Memory B cell (primary cell): ENCODE measurements at regions not wholly inside any gene's neighbourhood (a gene's known extent, or its start where the extent isn't known, plus 50 kb on each side); places are given as distances from the start of the nearest gene placed in this dataset.

Experiments
- ATAC-seq: fragments of 150-1000 bp; cut with Tn5 transposase; 2 replicates; pipeline ENCODE4 v1.10.0; 2021; ENCODE audit warnings: low read depth, mild to moderate bottlenecking, moderate library complexity
- DNase-seq, 2 donors: peaks; one replicate each; pipeline ENCODE4 v3.0.0; 2022; ENCODE audit warnings: low spot score in 2 of 2
- H3K27ac Mint-ChIP-seq: one replicate; pipeline ENCODE4 v1.8.0; 2022; ENCODE audit warnings: mild to moderate bottlenecking, moderate library complexity, mixed read lengths
- H3K27me3 Mint-ChIP-seq: one replicate; pipeline ENCODE4 v1.8.0; 2022; ENCODE audit warnings: mixed read lengths
- H3K36me3 Mint-ChIP-seq: one replicate; pipeline ENCODE4 v1.8.0; 2022; ENCODE audit warnings: mild to moderate bottlenecking, mixed read lengths
- H3K4me1 Mint-ChIP-seq: one replicate; pipeline ENCODE4 v1.8.0; 2022; ENCODE audit warnings: mixed read lengths
- H3K4me3 Mint-ChIP-seq: one replicate; pipeline ENCODE4 v1.8.0; 2022; ENCODE audit warnings: mild to moderate bottlenecking, moderate library complexity, mixed read lengths
- H3K9me3 Mint-ChIP-seq: one replicate; pipeline ENCODE4 v1.8.0; 2022; ENCODE audit warnings: mixed read lengths

GRCh38 chr4:8756816-8757215 lies 114.8 kb downstream of the HMX1 start:
- peaks cover 3% of the 10 kb centered on the region for H3K27me3 Mint-ChIP-seq
- ATAC-seq (no peak), DNase-seq (no peak)
- no peaks in the 10 kb centered on the region for H3K36me3 Mint-ChIP-seq
- H3K9me3 Mint-ChIP-seq, result peaks cover 6% of the 10 kb centered on the region
- no peak overlapping the region for H3K27ac Mint-ChIP-seq
- no peaks in the 10 kb centered on the region for H3K4me1 Mint-ChIP-seq
- H3K4me3 Mint-ChIP-seq, result no peak overlapping the region

- Mint-ChIP-seq H3K4me3 (no peak overlapping the region), H3K36me3 (no peaks in the 10 kb centered on the region), H3K27me3 (peaks cover under 1% of the 10 kb centered on the region), H3K4me1 (no peaks in the 10 kb centered on the region), H3K27ac (no peak overlapping the region), H3K9me3 (peaks cover 6% of the 10 kb centered on the region)
- DNase-seq (no peak), ATAC-seq (no peak)
Observed at GRCh38 chr4:8754634-8755589, 116.7 kb downstream of the HMX1 start.

- H3K4me3 Mint-ChIP-seq, result no peak overlapping the region
- H3K36me3 Mint-ChIP-seq, result no peaks in the 10 kb centered on the region
- no peak for ATAC-seq
- peaks cover 11% of the 10 kb centered on the region for H3K9me3 Mint-ChIP-seq
- no peak overlapping the region for H3K27ac Mint-ChIP-seq
- no peak for DNase-seq
- no peaks in the 10 kb centered on the region for H3K4me1 Mint-ChIP-seq
- H3K27me3 Mint-ChIP-seq, result peaks cover 2% of the 10 kb centered on the region
Observed at GRCh38 chr4:8748236-8748575, 123.4 kb downstream of the HMX1 start.

- Mint-ChIP-seq H3K36me3 (no peaks in the 10 kb centered on the region), H3K27ac (no peak overlapping the region), H3K4me3 (no peak overlapping the region), H3K27me3 (peaks cover 4% of the 10 kb centered on the region), H3K4me1 (no peaks in the 10 kb centered on the region), H3K9me3 (peaks cover 11% of the 10 kb centered on the region)
- ATAC-seq (no peak), DNase-seq (no peak)
Observed at GRCh38 chr4:8747467-8748235, 124.0 kb downstream of the HMX1 start.

GRCh38 chr4:8746523-8747466 lies 124.8 kb downstream of the HMX1 start:
- H3K27ac Mint-ChIP-seq, result no peak overlapping the region
- peaks cover 11% of the 10 kb centered on the region for H3K9me3 Mint-ChIP-seq
- DNase-seq, result no peak
- H3K4me1 Mint-ChIP-seq, result no peaks in the 10 kb centered on the region
- no peaks in the 10 kb centered on the region for H3K36me3 Mint-ChIP-seq
- ATAC-seq, result no peak
- H3K27me3 Mint-ChIP-seq, result peaks cover 4% of the 10 kb centered on the region
- H3K4me3 Mint-ChIP-seq, result no peak overlapping the region

- Mint-ChIP-seq H3K4me1 (no peaks in the 10 kb centered on the region), H3K27ac (no peak overlapping the region), H3K4me3 (no peak overlapping the region), H3K9me3 (peaks cover 11% of the 10 kb centered on the region), H3K27me3 (peaks cover 4% of the 10 kb centered on the region), H3K36me3 (no peaks in the 10 kb centered on the region)
- no peak for ATAC-seq
- DNase-seq, result no peak
Observed at GRCh38 chr4:8745826-8746225, 125.8 kb downstream of the HMX1 start.

- H3K27ac Mint-ChIP-seq, result no peak overlapping the region
- H3K4me3 Mint-ChIP-seq, result no peak overlapping the region
- no peaks in the 10 kb centered on the region for H3K4me1 Mint-ChIP-seq
- DNase-seq, result no peak
- H3K27me3 Mint-ChIP-seq, result peaks cover 4% of the 10 kb centered on the region
- H3K9me3 Mint-ChIP-seq, result peaks cover 11% of the 10 kb centered on the region
- no peak for ATAC-seq
- H3K36me3 Mint-ChIP-seq, result no peaks in the 10 kb centered on the region
Observed at GRCh38 chr4:8745005-8745790, 126.4 kb downstream of the HMX1 start.

GRCh38 chr4:8744083-8744805 lies 127.4 kb downstream of the HMX1 start:
- ATAC-seq (no peak), DNase-seq (no peak)
- no peaks in the 10 kb centered on the region for H3K36me3 Mint-ChIP-seq
- peaks cover 9% of the 10 kb centered on the region for H3K9me3 Mint-ChIP-seq
- H3K4me3 Mint-ChIP-seq, result no peak overlapping the region
- peaks cover 4% of the 10 kb centered on the region for H3K27me3 Mint-ChIP-seq
- H3K4me1 Mint-ChIP-seq, result no peaks in the 10 kb centered on the region
- no peak overlapping the region for H3K27ac Mint-ChIP-seq

GRCh38 chr4:8742546-8742945 lies 129.1 kb downstream of the HMX1 start:
- DNase-seq (no peak), ATAC-seq (no peak)
- Mint-ChIP-seq H3K27ac (no peak overlapping the region), H3K27me3 (peaks cover 4% of the 10 kb centered on the region), H3K9me3 (peaks cover 9% of the 10 kb centered on the region), H3K4me3 (no peak overlapping the region), H3K4me1 (no peaks in the 10 kb centered on the region), H3K36me3 (no peaks in the 10 kb centered on the region)

- ATAC-seq, result no peak
- Mint-ChIP-seq H3K4me1 (no peaks in the 10 kb centered on the region), H3K27me3 (peaks cover 4% of the 10 kb centered on the region)
Observed at GRCh38 chr4:8741513-8742226, 130.0 kb downstream of the HMX1 start.

GRCh38 chr4:8740666-8741395 lies 130.8 kb downstream of the HMX1 start:
- ATAC-seq, result no peak
- Mint-ChIP-seq H3K4me1 (no peaks in the 10 kb centered on the region), H3K27ac (no peak overlapping the region), H3K36me3 (no peaks in the 10 kb centered on the region), H3K27me3 (peaks cover 4% of the 10 kb centered on the region), H3K9me3 (no peaks in the 10 kb centered on the region), H3K4me3 (no peak overlapping the region)
- DNase-seq, result no peak

More at GRCh38 chr4:8741513-8742226, 130.0 kb downstream of the HMX1 start:
- no peak for DNase-seq
- no peaks in the 10 kb centered on the region for H3K36me3 Mint-ChIP-seq
- H3K4me3 Mint-ChIP-seq, result no peak overlapping the region
- no peak overlapping the region for H3K27ac Mint-ChIP-seq
- H3K9me3 Mint-ChIP-seq, result peaks cover 6% of the 10 kb centered on the region
